GM23338 (cell line): ENCODE measurements at regions not wholly inside any gene's neighbourhood (a gene's known extent, or its start where the extent isn't known, plus 50 kb on each side); places are given as distances from the start of the nearest gene placed in this dataset.

ENCODE experiments used
- ATAC-seq: fragments of 200-7000 bp; cut with Tn5 transposase; 3 replicates; pipeline ENCODE4 v1.9.1; 2020
- DNase-seq: peaks from one replicate; pipeline ENCODE4 v3.0.0-alpha.2; 2015; ENCODE audit warnings: low spot score
- H2AFZ ChIP-seq: fragments of 200-600 bp; sonication (generic); 2 replicates; pipeline ENCODE4 v1.8.0; 2016; ENCODE audit warnings: antibody characterized with exemption, mild to moderate bottlenecking, moderate library complexity
- H3F3A ChIP-seq: fragments of 200-600 bp; sonication (generic); replicated peaks from 2 replicates; pipeline ENCODE4 v1.8.0; 2017; ENCODE audit warnings: antibody characterized with exemption, mixed run types, low read depth
- H3K27ac ChIP-seq: fragments of 200-600 bp; sonication (generic); 2 replicates; pipeline ENCODE4 v1.6.1; 2016; ENCODE audit warnings: low read depth
- H3K27me3 ChIP-seq: fragments of 200-600 bp; sonication (generic); 2 replicates; pipeline ENCODE4 v1.8.0; 2016; ENCODE audit warnings: mild to moderate bottlenecking, mixed run types, moderate library complexity; ENCODE audit not compliant: insufficient read depth
- H3K36me3 ChIP-seq: fragments of 200-600 bp; sonication (generic); 2 replicates; pipeline ENCODE4 v1.8.0; 2016; ENCODE audit warnings: mild to moderate bottlenecking; ENCODE audit not compliant: insufficient read depth
- H3K4me1 ChIP-seq: fragments of 200-600 bp; sonication (generic); 2 replicates; pipeline ENCODE4 v1.8.0; 2016; ENCODE audit warnings: mild to moderate bottlenecking, moderate library complexity; ENCODE audit not compliant: insufficient read depth
- H3K4me2 ChIP-seq: fragments of 200-600 bp; sonication (generic); 2 replicates; pipeline ENCODE4 v1.7.1; 2017; ENCODE audit warnings: mixed run types
- H3K4me3 ChIP-seq: fragments of 200-600 bp; sonication (generic); 2 replicates; pipeline ENCODE4 v1.6.1; 2016; ENCODE audit warnings: mixed run types
- H3K79me2 ChIP-seq: fragments of 200-600 bp; sonication (generic); replicated peaks from 2 replicates; pipeline ENCODE4 v1.8.0; 2017; ENCODE audit warnings: mild to moderate bottlenecking; ENCODE audit not compliant: insufficient read depth
- H3K9me2 ChIP-seq: fragments of 200-600 bp; sonication (generic); 2 replicates; pipeline ENCODE4 v1.8.0; 2017; ENCODE audit not compliant: insufficient read depth
- H4K20me1 ChIP-seq: fragments of 200-600 bp; sonication (generic); replicated peaks from 2 replicates; pipeline ENCODE4 v1.8.0; 2017; ENCODE audit warnings: mild to moderate bottlenecking; ENCODE audit not compliant: insufficient read depth
- H3K27ac Mint-ChIP-seq: 2 replicates; pipeline ENCODE4 v1.8.0; 2020; ENCODE audit warnings: inconsistent platforms, mild to moderate bottlenecking, moderate library complexity, mixed read lengths
- H3K27me3 Mint-ChIP-seq: 3 replicates; pipeline ENCODE4 v1.8.0; 2022; ENCODE audit warnings: low read depth, mild to moderate bottlenecking, moderate library complexity, mixed read lengths, inconsistent platforms; ENCODE audit not compliant: insufficient read depth, poor library complexity
- H3K36me3 Mint-ChIP-seq: 3 replicates; pipeline ENCODE4 v1.8.0; 2021; ENCODE audit warnings: low read depth, mild to moderate bottlenecking, inconsistent platforms, moderate library complexity, mixed read lengths
- H3K4me1 Mint-ChIP-seq: 3 replicates; pipeline ENCODE4 v1.8.0; 2020; ENCODE audit warnings: mild to moderate bottlenecking, inconsistent platforms, mixed read lengths
- H3K4me3 Mint-ChIP-seq: 3 replicates; pipeline ENCODE4 v1.8.0; 2021; ENCODE audit warnings: moderate library complexity, mild to moderate bottlenecking, inconsistent platforms, mixed read lengths
- H3K9me3 Mint-ChIP-seq: 3 replicates; pipeline ENCODE4 v1.8.0; 2020; ENCODE audit warnings: moderate library complexity, mild to moderate bottlenecking, inconsistent platforms, mixed read lengths
- CREB1 ChIP-seq: fragments of 250-450 bp; sonication (Bioruptor Pico); IDR thresholded peaks from 2 replicates; pipeline ENCODE4 v1.5.0; 2020; ENCODE audit warnings: low read depth, mild to moderate bottlenecking, moderate library complexity
- CTCF ChIP-seq, 2 experiments: fragments of 200-600 bp in 1 of 2; sonication (generic) in 1 of 2; conservative IDR thresholded peaks; 2 replicates each; pipeline versions ENCODE4 v1.5.1 to v1.6.1; 2016 to 2017; ENCODE audit warnings: antibody characterized with exemption in 2 of 2, low read depth in 2 of 2, mild to moderate bottlenecking in 2 of 2, moderate library complexity in 1 of 2
- ETS1 ChIP-seq: IDR thresholded peaks from 2 replicates; pipeline ENCODE4 v1.6.1; 2016; ENCODE audit warnings: antibody characterized with exemption
- EZH2 ChIP-seq: fragments of 200-600 bp; sonication (generic); IDR thresholded peaks from one replicate; pipeline ENCODE4 v1.8.0; 2017; ENCODE audit warnings: antibody characterized with exemption, mild to moderate bottlenecking, low read depth; ENCODE audit not compliant: unreplicated experiment
- EZH2phosphoT487 ChIP-seq: fragments of 200-600 bp; sonication (generic); IDR thresholded peaks from one replicate; pipeline ENCODE4 v1.8.1; 2018; ENCODE audit warnings: antibody characterized with exemption; ENCODE audit not compliant: unreplicated experiment
- JUNB ChIP-seq: IDR thresholded peaks from one replicate; pipeline ENCODE4 v1.6.1; 2016; ENCODE audit warnings: antibody characterized with exemption; ENCODE audit not compliant: unreplicated experiment
- NANOG ChIP-seq: IDR thresholded peaks from 2 replicates; pipeline ENCODE4 v1.6.1; 2016; ENCODE audit warnings: antibody characterized with exemption, borderline replicate concordance
- POLR2AphosphoS5 ChIP-seq: IDR thresholded peaks from 2 replicates; pipeline ENCODE4 v1.6.1; 2016; ENCODE audit warnings: antibody characterized with exemption, low read depth
- REST ChIP-seq: IDR thresholded peaks from one replicate; pipeline ENCODE4 v1.6.1; 2018; ENCODE audit warnings: antibody characterized with exemption; ENCODE audit not compliant: unreplicated experiment
- STAT1 ChIP-seq: IDR thresholded peaks from one replicate; pipeline ENCODE4 v1.6.1; 2016; ENCODE audit warnings: antibody characterized with exemption; ENCODE audit not compliant: unreplicated experiment
- ZNF114 ChIP-seq: fragments of 250-450 bp; sonication (Bioruptor Pico); IDR thresholded peaks from 2 replicates; pipeline ENCODE4 v1.5.0; 2020; ENCODE audit warnings: mild to moderate bottlenecking, moderate library complexity
- ZNF331 ChIP-seq: fragments of 250-450 bp; sonication (Bioruptor Pico); IDR thresholded peaks from 2 replicates; pipeline ENCODE4 v1.5.0; 2020; ENCODE audit warnings: low read depth, mild to moderate bottlenecking, moderate library complexity
- ZNF462 ChIP-seq: fragments of 250-450 bp; sonication (Bioruptor Pico); IDR thresholded peaks from 2 replicates; pipeline ENCODE4 v1.5.0; 2020; ENCODE audit warnings: mild to moderate bottlenecking, moderate library complexity

- H3K4me3 Mint-ChIP-seq, result no peak overlapping the region
- Histone ChIP-seq H3K36me3 (no peaks in the 10 kb centered on the region), H3F3A (no peaks in the 10 kb centered on the region), H3K27ac (no peak overlapping the region), H3K79me2 (no peaks in the 10 kb centered on the region), H3K4me2 (no peak overlapping the region), H3K9me2 (no peaks in the 10 kb centered on the region), H2AFZ (no peak overlapping the region), H3K4me1 (no peaks in the 10 kb centered on the region), H4K20me1 (no peaks in the 10 kb centered on the region), H3K4me3 (no peak overlapping the region), H3K27me3 (no peaks in the 10 kb centered on the region)
- TF ChIP-seq ZNF331 (no peak), POLR2AphosphoS5 (no peak), ZNF462 (CRISPR knock-in tag) (no peak), NANOG (no peak), EZH2 (no peak), STAT1 (no peak), ZNF114 (CRISPR knock-in tag) (no peak), ETS1 (no peak), EZH2phosphoT487 (no peak), CREB1 (CRISPR knock-in tag) (no peak), JUNB (no peak), CTCF (conservative IDR thresholded peaks at IDR 0.05; ENCODE audit: low read depth in 2 of 2) (no peak), REST (no peak)
- peaks cover 11% of the 10 kb centered on the region; the same call in 2 of the 3 replicates for H3K36me3 Mint-ChIP-seq
- no peak for DNase-seq
- no peak overlapping the region for H3K27ac Mint-ChIP-seq
- no peaks in the 10 kb centered on the region for H3K4me1 Mint-ChIP-seq
- H3K27me3 Mint-ChIP-seq, result no peaks in the 10 kb centered on the region
- H3K9me3 Mint-ChIP-seq, result peaks cover 21% of the 10 kb centered on the region
- no peak for ATAC-seq
These were observed 383.8 kb downstream of the SNAPC1 start for GRCh38 chr14:62146030-62146429.
